HL-60 (cell line): ENCODE measurements at regions not wholly inside any gene's neighbourhood (a gene's known extent, or its start where the extent isn't known, plus 50 kb on each side); places are given as distances from the start of the nearest gene placed in this dataset.

Experiments
- DNase-seq, 2 experiments: peaks; one replicate each; pipeline ENCODE4 v3.0.0-alpha.2; 2010 to 2020; ENCODE audit warnings: low read depth in 1 of 2, low spot score in 1 of 2
- H3K27ac ChIP-seq: fragments of 250-450 bp; sonication (Bioruptor Pico); replicated peaks from 2 replicates; pipeline ENCODE4 v1.5.1; 2020; ENCODE audit warnings: mild to moderate bottlenecking, moderate library complexity
- H3K27me3 ChIP-seq: fragments of 250-450 bp; sonication (Bioruptor Pico); 2 replicates; pipeline ENCODE4 v1.5.1; 2021; ENCODE audit warnings: mild to moderate bottlenecking, moderate library complexity; ENCODE audit not compliant: insufficient read depth, poor library complexity, severe bottlenecking
- H3K4me3 ChIP-seq: replicated peaks from 2 replicates; pipeline ENCODE4 v1.5.1; 2011; ENCODE audit warnings: mild to moderate bottlenecking, control low read depth, low read length; ENCODE audit not compliant: insufficient read depth
- CTCF ChIP-seq: IDR thresholded peaks from one replicate; pipeline ENCODE4 v1.5.1; 2011; ENCODE audit warnings: low read length, control low read depth, inconsistent platforms; ENCODE audit not compliant: insufficient read depth
- GABPA ChIP-seq: IDR thresholded peaks from 2 replicates; pipeline ENCODE4 v1.6.1; 2012; ENCODE audit warnings: low read depth
- POLR2AphosphoS5 ChIP-seq: IDR thresholded peaks from 2 replicates; pipeline ENCODE4 v1.6.1; 2012; ENCODE audit warnings: low read depth
- REST ChIP-seq: IDR thresholded peaks from 2 replicates; pipeline ENCODE4 v1.6.1; 2012; ENCODE audit warnings: low read depth; ENCODE audit not compliant: insufficient replicate concordance
- SPI1 ChIP-seq: IDR thresholded peaks from 2 replicates; pipeline ENCODE4 v1.6.1; 2012; ENCODE audit warnings: low read depth, mild to moderate bottlenecking, borderline replicate concordance

- no peak for TF ChIP-seq SPI1
- TF ChIP-seq CTCF: no peak
- TF ChIP-seq REST: no peak
- no peak for TF ChIP-seq POLR2AphosphoS5
- TF ChIP-seq GABPA: no peak
- DNase-seq: no peak
- H3K27me3 ChIP-seq: no peaks in the 10 kb centered on the region
- H3K27ac ChIP-seq: no peak overlapping the region
- no peak overlapping the region for H3K4me3 ChIP-seq
Measured at GRCh38 chr4:58740897-58741296, 1630.7 kb upstream of the IGFBP7 start.

- H3K27me3 ChIP-seq: no peaks in the 10 kb centered on the region
- DNase-seq: no peak
- H3K4me3 ChIP-seq: no peak overlapping the region
- no peak for TF ChIP-seq GABPA
- TF ChIP-seq CTCF: no peak
- TF ChIP-seq POLR2AphosphoS5: no peak
- no peak for TF ChIP-seq SPI1
- TF ChIP-seq REST: no peak
- H3K27ac ChIP-seq: no peak overlapping the region
Measured at GRCh38 chr4:58739275-58739674, 1629.1 kb upstream of the IGFBP7 start.

- H3K4me3 ChIP-seq: no peak overlapping the region
- H3K27ac ChIP-seq: no peak overlapping the region
- no peak for TF ChIP-seq GABPA
- no peaks in the 10 kb centered on the region for H3K27me3 ChIP-seq
- DNase-seq: no peak
Measured at GRCh38 chr4:58738375-58738774, 1628.2 kb upstream of the IGFBP7 start.

GRCh38 chr4:58734030-58734674 lies 1624.0 kb upstream of the IGFBP7 start:
- H3K27me3 ChIP-seq: no peaks in the 10 kb centered on the region
- TF ChIP-seq REST (no peak), CTCF (no peak), POLR2AphosphoS5 (no peak), GABPA (no peak)
- H3K27ac ChIP-seq: no peak overlapping the region
- no peak overlapping the region for H3K4me3 ChIP-seq
- no peak for DNase-seq
